ENCODE measurements at regions not wholly inside any gene's neighbourhood (a gene's known extent, or its start where the extent isn't known, plus 50 kb on each side); places are given as distances from the start of the nearest gene placed in this dataset.

DNA sequence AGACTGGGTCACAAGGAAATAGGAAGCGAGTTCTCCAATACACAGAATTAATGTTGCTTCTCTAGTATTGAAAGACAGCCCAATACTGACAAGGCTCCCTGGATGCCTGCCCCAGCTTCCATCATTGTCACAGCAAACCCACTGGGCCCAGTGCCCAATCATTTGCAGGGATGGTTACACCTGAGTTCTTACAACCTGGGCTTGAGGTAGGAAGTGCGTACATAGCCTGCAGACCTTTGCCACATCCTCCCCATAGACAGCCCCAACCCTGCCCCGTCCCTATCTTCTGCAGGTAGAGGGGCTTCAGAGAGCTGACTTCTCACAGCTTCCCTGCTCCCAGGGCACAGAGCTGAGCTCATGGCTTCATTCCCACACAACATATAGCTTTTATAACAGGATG lies 108.1 kb upstream of the UBL3 start:
- DNase-seq (ENCODE audit: low read depth, low spot score): no peak
- in situ Hi-C loops (cut with HindIII; ENCODE audit: low sequenced_read_pairs): no loop called here
- TF ChIP-seq, protein P1, sequence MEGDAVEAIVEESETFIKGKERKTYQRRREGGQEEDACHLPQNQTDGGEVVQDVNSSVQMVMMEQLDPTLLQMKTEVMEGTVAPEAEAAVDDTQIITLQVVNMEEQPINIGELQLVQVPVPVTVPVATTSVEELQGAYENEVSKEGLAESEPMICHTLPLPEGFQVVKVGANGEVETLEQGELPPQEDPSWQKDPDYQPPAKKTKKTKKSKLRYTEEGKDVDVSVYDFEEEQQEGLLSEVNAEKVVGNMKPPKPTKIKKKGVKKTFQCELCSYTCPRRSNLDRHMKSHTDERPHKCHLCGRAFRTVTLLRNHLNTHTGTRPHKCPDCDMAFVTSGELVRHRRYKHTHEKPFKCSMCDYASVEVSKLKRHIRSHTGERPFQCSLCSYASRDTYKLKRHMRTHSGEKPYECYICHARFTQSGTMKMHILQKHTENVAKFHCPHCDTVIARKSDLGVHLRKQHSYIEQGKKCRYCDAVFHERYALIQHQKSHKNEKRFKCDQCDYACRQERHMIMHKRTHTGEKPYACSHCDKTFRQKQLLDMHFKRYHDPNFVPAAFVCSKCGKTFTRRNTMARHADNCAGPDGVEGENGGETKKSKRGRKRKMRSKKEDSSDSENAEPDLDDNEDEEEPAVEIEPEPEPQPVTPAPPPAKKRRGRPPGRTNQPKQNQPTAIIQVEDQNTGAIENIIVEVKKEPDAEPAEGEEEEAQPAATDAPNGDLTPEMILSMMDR (IDR thresholded peaks at IDR 0.05; ENCODE audit: low read depth, low read length): no peak
- no peak overlapping the region for H3K4me3 ChIP-seq (ENCODE audit: low read depth, low read length)

DNA sequence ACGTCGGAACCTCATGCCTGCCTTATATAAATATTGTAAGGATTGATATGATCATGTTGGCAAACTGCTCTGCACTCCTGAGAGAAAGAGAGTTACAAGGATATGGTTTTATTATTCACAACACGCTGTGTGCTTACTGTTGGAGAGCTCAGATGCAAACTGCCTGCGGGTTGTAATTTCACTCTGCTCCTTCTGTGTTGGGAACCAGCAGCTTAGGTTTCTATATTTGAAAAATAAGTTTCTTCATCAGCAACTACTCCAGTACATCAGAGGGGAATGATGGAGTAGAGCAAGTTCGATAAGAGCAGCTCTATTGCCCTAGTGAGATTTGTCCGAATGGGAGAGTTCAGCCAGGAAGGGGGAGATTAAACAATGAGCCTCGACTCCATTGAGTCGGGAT lies 106.9 kb upstream of the UBL3 start:
- peak; percentile 12 for DNase-seq (ENCODE audit: low read depth, low spot score)
- TF ChIP-seq, protein P1 (IDR thresholded peaks at IDR 0.05; ENCODE audit: low read depth, low read length): no peak
- in situ Hi-C loops (cut with HindIII; ENCODE audit: low sequenced_read_pairs): no loop called here
- no peak overlapping the region for H3K4me3 ChIP-seq (ENCODE audit: low read depth, low read length)

DNA sequence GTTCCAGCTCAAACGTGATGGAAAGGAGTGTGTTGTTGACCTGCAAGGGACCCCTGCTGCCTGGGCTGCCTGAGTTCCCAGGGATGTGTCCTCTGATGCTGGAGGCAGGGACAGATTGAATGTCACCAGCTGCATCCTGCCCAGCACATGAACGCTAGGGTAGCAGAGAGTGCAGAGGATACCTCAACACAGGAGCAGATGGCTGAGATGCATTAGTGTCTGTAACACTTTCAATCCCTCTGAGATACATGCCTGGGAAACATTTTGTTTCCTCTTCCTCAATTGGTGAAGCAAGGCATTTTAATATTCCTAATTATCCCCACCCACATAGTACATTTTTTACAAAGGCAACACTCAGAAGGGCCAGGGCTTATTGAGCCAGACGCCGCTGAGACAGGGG lies 106.4 kb upstream of the UBL3 start:
- in situ Hi-C loops (cut with HindIII; ENCODE audit: low sequenced_read_pairs): no loop called here
- TF ChIP-seq, protein P1 (IDR thresholded peaks at IDR 0.05; ENCODE audit: low read depth, low read length): no peak
- DNase-seq (ENCODE audit: low read depth, low spot score): no peak
- H3K4me3 ChIP-seq (ENCODE audit: low read depth, low read length): no peak overlapping the region

DNA sequence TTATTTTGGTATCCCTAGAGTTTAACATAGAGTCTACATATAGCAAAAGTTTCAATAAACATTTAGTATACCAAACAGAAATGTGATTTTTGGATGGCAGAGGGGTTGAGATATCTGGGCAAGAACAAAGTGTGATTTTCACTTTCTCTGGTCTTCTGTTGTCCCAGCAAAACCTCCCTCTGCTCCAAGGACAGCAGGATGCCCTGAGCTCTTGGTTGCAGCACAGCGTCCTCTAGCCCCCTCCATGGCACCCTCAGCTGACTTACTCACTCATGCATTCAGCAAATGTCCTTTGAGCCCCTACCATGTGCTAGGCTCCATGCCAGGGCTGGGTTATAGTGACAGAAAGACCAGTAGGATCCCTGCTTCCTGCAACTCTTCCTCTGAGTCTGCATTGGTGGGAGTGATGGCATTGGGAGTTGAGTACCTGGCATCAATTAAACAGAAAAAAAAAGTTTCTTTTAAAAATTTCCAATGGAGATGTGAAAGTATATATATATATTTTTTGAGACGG lies 104.8 kb upstream of the UBL3 start:
- TF ChIP-seq, protein P1 (IDR thresholded peaks at IDR 0.05; ENCODE audit: low read depth, low read length): no peak
- DNase-seq (ENCODE audit: low read depth, low spot score): no peak
- in situ Hi-C loops (cut with HindIII; ENCODE audit: low sequenced_read_pairs): no loop called here
- no peak overlapping the region for H3K4me3 ChIP-seq (ENCODE audit: low read depth, low read length)

DNA sequence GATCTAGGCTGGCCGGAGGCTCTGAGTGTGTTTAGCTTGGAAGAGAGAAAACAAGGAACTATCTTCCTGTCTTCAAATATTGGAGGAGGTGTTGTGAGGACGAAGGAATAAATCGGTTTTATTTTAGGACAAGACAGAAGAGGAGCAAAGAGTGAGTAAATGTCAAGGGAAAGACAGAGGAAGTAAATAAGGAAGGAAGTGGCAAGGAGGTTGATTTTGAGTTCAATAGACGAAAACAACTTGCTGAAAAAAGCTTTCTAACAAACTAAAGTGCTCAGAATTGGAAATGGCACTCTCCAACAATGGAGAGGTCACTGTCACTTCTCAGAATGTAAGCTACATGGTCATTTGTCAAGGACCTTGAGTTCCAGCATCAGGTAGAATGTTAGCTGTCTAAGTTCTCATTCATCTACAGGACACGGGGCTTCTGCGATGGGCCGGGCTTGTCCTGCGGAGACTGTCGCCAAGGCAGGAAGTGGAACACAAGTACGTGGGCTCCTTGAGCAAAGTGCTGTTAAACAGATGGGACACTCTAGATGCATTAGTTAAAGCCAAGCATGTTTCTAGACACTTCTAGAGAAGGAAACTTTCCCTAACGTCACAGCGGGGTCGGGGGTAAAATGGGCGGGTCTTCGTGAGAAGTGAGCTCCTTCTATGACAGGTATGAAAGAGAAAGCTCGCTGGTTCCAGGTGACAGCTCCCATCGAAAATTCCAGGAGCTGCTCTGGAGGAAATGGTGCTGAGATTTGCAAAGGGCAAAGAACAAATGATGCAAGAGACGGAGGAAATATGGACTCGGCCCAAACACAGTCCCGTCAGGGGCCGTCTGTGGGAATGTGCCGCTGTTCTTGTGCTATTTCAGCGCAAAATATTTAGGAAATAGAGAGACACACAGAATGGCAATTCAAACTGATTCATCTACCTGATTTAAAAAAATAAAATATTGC lies 103.9 kb upstream of the UBL3 start:
- no peak overlapping the region for H3K4me3 ChIP-seq (ENCODE audit: low read depth, low read length)
- TF ChIP-seq, protein P1 (IDR thresholded peaks at IDR 0.05; ENCODE audit: low read depth, low read length): no peak
- DNase-seq (ENCODE audit: low read depth, low spot score): no peak
- in situ Hi-C loops (cut with HindIII; ENCODE audit: low sequenced_read_pairs): no loop called here

GRCh38 chr13:29953542-29953941 lies 103.1 kb upstream of the UBL3 start:
- in situ Hi-C loops (cut with HindIII; ENCODE audit: low sequenced_read_pairs): no loop called here

More at GRCh38 chr13:29953542-29953941, 103.1 kb upstream of the UBL3 start:
- H3K4me3 ChIP-seq (ENCODE audit: low read depth, low read length): no peak overlapping the region
- no peak for DNase-seq (ENCODE audit: low read depth, low spot score)
- TF ChIP-seq, protein P1 (IDR thresholded peaks at IDR 0.05; ENCODE audit: low read depth, low read length): no peak

Measured in astrocyte of the spinal cord (primary cell).